ENCODE measurements at regions not wholly inside any gene's neighbourhood (a gene's known extent, or its start where the extent isn't known, plus 50 kb on each side); places are given as distances from the start of the nearest gene placed in this dataset.

DNA sequence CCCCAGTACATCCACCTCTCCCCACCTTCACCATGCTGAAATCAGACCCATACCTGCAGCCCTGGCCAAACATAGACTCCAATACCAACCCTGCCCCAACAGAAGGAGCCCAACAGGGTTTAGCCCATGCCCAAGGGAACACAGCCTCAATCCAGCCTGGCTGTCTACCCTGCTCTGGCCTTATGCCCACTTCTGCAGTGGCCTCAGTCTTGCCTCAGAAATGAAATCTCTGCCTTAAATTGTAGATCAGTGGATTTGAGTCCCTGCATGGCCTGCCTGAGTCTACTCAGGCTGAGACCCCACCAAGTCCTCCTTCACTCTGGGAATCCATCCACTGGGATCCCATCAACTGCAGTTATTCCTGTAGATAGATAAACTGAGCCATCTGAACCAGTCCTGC lies 97.6 kb upstream of the GJB5 start:
- no peak for DNase-seq (ENCODE audit: low read depth)
- no peak overlapping the region for H3K4me3 ChIP-seq (ENCODE audit: low read depth, low read length)
- TF ChIP-seq, protein P1, sequence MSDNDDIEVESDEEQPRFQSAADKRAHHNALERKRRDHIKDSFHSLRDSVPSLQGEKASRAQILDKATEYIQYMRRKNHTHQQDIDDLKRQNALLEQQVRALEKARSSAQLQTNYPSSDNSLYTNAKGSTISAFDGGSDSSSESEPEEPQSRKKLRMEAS (IDR thresholded peaks at IDR 0.05; ENCODE audit: low read depth, low read length), result no peak
- TF ChIP-seq, protein P2, sequence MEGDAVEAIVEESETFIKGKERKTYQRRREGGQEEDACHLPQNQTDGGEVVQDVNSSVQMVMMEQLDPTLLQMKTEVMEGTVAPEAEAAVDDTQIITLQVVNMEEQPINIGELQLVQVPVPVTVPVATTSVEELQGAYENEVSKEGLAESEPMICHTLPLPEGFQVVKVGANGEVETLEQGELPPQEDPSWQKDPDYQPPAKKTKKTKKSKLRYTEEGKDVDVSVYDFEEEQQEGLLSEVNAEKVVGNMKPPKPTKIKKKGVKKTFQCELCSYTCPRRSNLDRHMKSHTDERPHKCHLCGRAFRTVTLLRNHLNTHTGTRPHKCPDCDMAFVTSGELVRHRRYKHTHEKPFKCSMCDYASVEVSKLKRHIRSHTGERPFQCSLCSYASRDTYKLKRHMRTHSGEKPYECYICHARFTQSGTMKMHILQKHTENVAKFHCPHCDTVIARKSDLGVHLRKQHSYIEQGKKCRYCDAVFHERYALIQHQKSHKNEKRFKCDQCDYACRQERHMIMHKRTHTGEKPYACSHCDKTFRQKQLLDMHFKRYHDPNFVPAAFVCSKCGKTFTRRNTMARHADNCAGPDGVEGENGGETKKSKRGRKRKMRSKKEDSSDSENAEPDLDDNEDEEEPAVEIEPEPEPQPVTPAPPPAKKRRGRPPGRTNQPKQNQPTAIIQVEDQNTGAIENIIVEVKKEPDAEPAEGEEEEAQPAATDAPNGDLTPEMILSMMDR (IDR thresholded peaks at IDR 0.05; ENCODE audit: low read depth, low read length), result no peak
- TF ChIP-seq POLR2A (IDR thresholded peaks at IDR 0.05; ENCODE audit: extremely low read depth, insufficient read length) (no peak), MYC (IDR thresholded peaks at IDR 0.05; ENCODE audit: low read depth, low read length) (no peak)

DNA sequence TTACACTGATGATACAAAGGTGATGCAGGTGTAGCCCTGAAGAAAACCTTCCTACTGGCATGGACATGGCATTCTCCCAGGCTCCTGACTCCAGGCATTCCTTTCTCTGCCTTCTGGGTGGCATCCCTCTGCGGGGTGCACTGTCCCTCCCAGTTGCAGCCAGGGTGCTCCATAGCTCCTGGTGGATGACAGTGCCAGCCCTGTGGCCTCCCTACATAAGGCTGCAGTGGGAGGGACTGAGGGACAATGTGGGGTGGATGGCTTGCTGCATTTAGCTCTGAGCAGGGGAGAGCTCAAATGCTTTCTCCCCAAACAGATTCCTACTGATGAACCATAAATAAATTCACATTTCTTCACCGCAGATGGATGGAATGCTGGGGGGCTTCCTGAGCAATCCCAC lies 97.0 kb upstream of the GJB5 start:
- no peak for DNase-seq (ENCODE audit: low read depth)
- no peak overlapping the region for H3K4me3 ChIP-seq (ENCODE audit: low read depth, low read length)
- TF ChIP-seq MYC (IDR thresholded peaks at IDR 0.05; ENCODE audit: low read depth, low read length), result no peak
- TF ChIP-seq, protein P2 (IDR thresholded peaks at IDR 0.05; ENCODE audit: low read depth, low read length), result no peak
- no peak for TF ChIP-seq POLR2A (IDR thresholded peaks at IDR 0.05; ENCODE audit: extremely low read depth, insufficient read length)
- TF ChIP-seq, protein P1 (IDR thresholded peaks at IDR 0.05; ENCODE audit: low read depth, low read length), result no peak

DNA sequence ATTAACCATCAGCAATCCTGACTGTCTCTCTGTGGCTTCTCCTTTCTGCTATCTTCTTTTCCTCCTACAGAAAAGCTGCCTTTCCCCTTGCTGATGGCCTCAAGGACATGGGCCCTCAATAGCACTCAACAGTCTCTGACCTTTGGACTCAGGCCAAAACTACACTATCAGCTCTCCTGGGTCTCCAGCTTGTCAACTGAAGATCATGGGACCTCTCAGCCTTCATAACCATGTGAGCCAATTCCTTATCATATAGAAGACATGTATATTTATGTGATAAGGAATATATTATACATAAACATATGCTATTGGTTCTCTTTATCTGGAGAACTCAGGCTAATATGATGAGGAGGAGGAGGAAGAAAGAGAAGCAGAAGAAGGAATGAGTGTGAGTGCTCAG lies 91.8 kb upstream of the GJB5 start:
- H3K4me3 ChIP-seq (ENCODE audit: low read depth, low read length), result no peak overlapping the region
- TF ChIP-seq, protein P1 (IDR thresholded peaks at IDR 0.05; ENCODE audit: low read depth, low read length), result no peak
- no peak for TF ChIP-seq MYC (IDR thresholded peaks at IDR 0.05; ENCODE audit: low read depth, low read length)
- TF ChIP-seq, protein P2 (IDR thresholded peaks at IDR 0.05; ENCODE audit: low read depth, low read length), result no peak
- no peak for TF ChIP-seq POLR2A (IDR thresholded peaks at IDR 0.05; ENCODE audit: extremely low read depth, insufficient read length)
- DNase-seq (ENCODE audit: low read depth), result no peak

DNA sequence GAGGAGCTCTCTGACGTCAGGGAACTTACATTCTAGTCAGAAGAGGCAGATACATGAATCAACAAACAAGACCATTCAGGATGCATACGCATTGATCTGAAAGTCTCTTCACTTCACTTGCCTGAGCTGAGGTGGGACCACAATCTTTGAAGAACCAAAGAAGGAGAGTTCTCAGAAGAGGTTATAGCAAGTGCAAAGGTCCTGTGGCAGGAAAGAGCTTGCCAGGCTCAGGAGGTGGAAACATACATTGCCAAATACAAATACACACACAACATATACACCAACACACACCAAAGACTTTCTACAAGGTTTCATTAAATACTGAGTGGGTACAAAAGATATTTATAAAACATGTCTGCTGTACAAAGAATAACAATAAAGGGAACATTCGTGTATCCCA lies 86.8 kb upstream of the GJB5 start:
- H3K4me3 ChIP-seq (ENCODE audit: low read depth, low read length), result no peak overlapping the region
- TF ChIP-seq POLR2A (IDR thresholded peaks at IDR 0.05; ENCODE audit: extremely low read depth, insufficient read length) (no peak), MYC (IDR thresholded peaks at IDR 0.05; ENCODE audit: low read depth, low read length) (no peak)
- TF ChIP-seq, protein P1 (IDR thresholded peaks at IDR 0.05; ENCODE audit: low read depth, low read length), result no peak
- TF ChIP-seq, protein P2 (IDR thresholded peaks at IDR 0.05; ENCODE audit: low read depth, low read length), result no peak
- no peak for DNase-seq (ENCODE audit: low read depth)

DNA sequence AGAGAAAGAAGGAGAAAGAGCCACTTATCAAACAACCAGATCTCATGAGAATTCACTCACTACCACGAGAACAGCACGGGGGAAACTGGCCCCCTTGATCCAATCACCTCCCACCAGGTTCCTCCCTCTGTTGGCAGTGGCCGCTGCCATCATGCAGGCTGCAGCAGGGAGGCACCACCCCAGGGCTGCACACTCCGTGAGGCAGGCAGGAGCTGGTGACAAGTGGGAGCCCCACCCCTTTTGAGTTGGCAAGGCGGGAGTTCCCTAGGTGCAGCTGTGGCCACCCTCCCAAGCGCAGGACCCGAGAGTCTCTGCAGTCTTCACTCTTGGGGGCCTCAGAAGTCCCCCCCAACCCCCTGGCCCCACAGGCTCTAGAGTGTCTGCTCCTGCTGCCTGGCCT lies 83.9 kb upstream of the GJB5 start:
- no peak for DNase-seq (ENCODE audit: low read depth)
- TF ChIP-seq, protein P1 (IDR thresholded peaks at IDR 0.05; ENCODE audit: low read depth, low read length), result no peak
- TF ChIP-seq MYC (IDR thresholded peaks at IDR 0.05; ENCODE audit: low read depth, low read length) (no peak), POLR2A (IDR thresholded peaks at IDR 0.05; ENCODE audit: extremely low read depth, insufficient read length) (no peak)
- TF ChIP-seq, protein P2 (IDR thresholded peaks at IDR 0.05; ENCODE audit: low read depth, low read length), result no peak
- H3K4me3 ChIP-seq (ENCODE audit: low read depth, low read length), result no peak overlapping the region

DNA sequence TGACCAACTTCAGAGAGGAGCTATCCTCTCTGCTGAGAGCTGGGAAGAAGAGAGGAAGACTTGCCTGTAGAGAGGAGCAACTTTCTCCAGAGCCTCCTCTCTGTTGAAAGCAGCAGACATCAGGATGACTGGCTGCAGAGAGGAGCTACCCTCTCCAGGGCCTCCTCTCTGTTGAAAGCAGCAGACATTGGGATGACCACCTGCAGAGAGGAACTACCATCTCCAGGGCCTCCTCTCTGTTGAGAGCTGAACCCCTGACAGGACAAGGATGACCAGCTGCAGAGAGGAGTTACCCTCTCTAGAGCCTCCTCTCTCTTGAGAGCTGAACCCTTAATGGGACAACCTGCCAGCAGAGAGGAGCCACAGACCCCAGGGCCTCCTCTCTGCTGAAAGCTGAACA lies 83.0 kb upstream of the GJB5 start:
- DNase-seq (ENCODE audit: low read depth), result no peak
- TF ChIP-seq, protein P2 (IDR thresholded peaks at IDR 0.05; ENCODE audit: low read depth, low read length), result no peak
- TF ChIP-seq, protein P1 (IDR thresholded peaks at IDR 0.05; ENCODE audit: low read depth, low read length), result no peak
- TF ChIP-seq MYC (IDR thresholded peaks at IDR 0.05; ENCODE audit: low read depth, low read length) (no peak), POLR2A (IDR thresholded peaks at IDR 0.05; ENCODE audit: extremely low read depth, insufficient read length) (no peak)
- H3K4me3 ChIP-seq (ENCODE audit: low read depth, low read length), result no peak overlapping the region

Measured in NB4 (cell line).